ENCODE measurements at regions not wholly inside any gene's neighbourhood (a gene's known extent, or its start where the extent isn't known, plus 50 kb on each side); places are given as distances from the start of the nearest gene placed in this dataset.
"Not testable (repeated sequence)": the region's sequence is repeated elsewhere in the genome, so short reads cannot be mapped to it uniquely, and the experiment has no call there.

DNA sequence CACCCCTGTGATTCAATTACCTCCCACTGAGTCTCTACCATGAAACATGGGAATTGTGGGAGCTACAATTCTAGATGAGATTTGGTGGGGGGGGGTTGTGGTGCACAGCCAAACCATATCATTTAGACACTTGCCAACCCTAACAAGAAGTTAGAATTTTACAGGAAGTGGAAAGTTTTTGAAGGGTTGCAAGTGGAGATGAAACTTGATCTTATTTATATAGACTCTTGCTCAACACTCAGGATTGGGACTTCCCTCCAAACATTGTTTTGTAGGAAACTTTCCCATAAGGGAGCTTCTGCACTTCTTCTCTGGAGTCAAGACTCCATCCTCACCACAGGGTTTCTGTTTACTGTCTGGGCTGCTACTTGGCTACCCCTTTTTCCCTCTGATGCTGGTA is 266.7 kb upstream of the CDH11 start:
- no peak for DNase-seq (ENCODE audit: low read depth in 2 of 3, low spot score in 2 of 3)

DNA sequence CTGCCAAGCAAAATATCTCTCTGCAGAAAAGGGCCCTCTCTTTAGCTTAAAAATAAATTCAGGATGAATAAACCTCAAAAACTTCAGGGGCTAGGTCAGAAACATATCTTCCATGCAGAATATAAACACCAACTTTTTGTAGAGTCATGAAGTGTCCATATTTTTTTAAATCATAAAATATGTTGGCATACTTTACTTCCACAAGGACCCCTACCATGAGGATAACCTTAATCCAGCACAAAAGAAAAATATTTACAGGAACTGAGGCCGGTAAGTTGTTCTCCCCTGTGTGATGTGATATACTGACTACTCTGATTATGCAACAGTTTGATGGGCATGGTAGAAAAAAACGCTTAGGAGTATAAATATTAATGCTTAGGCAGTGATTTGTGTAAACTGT is 264.8 kb upstream of the CDH11 start:
- DNase-seq (ENCODE audit: low read depth in 2 of 3, low spot score in 2 of 3): no peak

- no peak for DNase-seq (ENCODE audit: low read depth in 2 of 3, low spot score in 2 of 3)
Observed at GRCh38 chr16:65384441-65384840, 262.6 kb upstream of the CDH11 start.

DNA sequence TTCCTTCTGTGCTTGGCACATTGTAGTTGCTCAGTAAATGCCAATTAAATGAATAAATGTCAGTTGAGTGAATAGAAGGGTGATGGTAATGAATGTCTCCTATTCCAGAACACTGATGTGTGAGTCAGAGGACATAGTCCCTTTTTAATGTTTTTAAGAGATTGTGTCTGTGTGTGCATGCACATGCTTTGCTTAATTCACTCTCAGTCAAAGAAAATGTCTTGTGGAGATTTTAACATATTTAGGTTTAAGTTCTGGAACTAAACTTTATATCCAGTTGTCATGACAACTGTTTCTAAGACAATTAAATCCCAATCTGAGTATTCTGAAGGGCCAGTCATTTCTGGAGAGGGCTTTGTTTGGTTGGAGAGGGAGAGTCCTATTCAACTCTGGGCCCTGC is 255.3 kb upstream of the CDH11 start:
- no peak for DNase-seq (ENCODE audit: low read depth in 2 of 3, low spot score in 2 of 3)

GRCh38 chr16:65376601-65377000 is 254.7 kb upstream of the CDH11 start:
- DNase-seq (ENCODE audit: low read depth in 2 of 3, low spot score in 2 of 3): no peak

- DNase-seq (ENCODE audit: low read depth in 2 of 3, low spot score in 2 of 3): no peak
Observed at GRCh38 chr16:65375651-65376050, 253.8 kb upstream of the CDH11 start.

- no peak for DNase-seq (ENCODE audit: low read depth in 2 of 3, low spot score in 2 of 3)
Observed at GRCh38 chr16:65373097-65373496, 251.2 kb upstream of the CDH11 start.

DNA sequence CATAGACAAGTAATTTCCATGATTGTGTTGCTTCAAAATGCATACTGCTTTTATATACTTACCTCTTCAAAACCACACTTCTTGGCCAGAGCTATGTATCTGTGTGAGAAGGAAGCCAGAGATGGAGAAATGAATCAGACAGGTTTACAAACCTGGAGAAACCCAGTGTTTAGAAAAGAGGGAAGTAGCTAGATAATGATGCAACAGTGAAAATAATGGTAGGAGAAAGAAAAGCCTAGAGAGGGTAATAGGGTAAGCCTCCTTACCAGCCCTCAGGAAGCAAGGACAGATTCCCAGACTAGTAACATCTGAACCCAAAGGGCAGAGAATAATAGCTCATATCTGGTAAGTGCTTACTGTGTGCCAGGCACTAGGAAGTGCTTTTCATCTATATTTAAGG is 250.3 kb upstream of the CDH11 start:
- DNase-seq (ENCODE audit: low read depth in 2 of 3, low spot score in 2 of 3): no peak

- no peak for DNase-seq (ENCODE audit: low read depth in 2 of 3, low spot score in 2 of 3)
Observed at GRCh38 chr16:65365732-65366715, 244.2 kb upstream of the CDH11 start.

- DNase-seq (ENCODE audit: low read depth in 2 of 3, low spot score in 2 of 3): not testable (repeated sequence)
Observed at GRCh38 chr16:65356721-65357120, 234.9 kb upstream of the CDH11 start.

DNA sequence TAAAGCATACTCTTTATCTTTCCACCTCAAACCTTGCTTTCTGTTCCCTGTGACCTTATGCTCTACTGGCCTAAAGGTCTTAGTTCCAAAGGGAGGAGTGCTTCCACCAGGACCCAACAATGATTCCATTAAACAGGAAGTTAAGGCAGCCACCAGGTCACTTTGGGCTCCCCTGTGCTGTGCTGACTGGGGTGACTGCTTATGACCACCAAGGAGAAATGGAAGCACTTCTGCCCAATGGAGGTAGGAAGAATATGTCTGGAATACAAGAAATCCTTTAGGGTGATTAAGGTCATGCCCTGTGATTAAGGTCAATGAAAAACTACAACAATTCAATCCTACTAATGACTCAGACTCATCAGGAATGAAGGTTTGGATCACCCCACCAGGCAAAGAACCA is 233.8 kb upstream of the CDH11 start:
- no peak for DNase-seq (ENCODE audit: low read depth in 2 of 3, low spot score in 2 of 3)

DNA sequence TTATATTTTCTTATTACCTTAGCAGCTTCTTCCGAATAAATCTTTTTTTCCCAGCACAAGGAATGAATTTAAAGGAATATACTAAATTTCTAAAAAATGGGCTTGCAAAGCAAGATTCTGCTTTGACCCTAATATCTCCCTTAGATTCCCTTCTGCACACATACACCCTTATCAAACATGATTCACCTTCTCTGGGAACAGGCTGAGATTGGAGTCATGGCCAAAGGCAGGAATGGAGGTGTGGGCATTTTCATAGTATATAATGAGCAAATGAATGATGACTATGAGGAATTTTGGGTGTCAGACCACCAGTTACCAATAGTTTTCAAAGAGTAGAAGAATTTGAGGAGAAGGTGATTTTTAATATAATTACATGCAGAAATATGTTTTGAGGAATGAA is 231.3 kb upstream of the CDH11 start:
- DNase-seq (ENCODE audit: low read depth in 2 of 3, low spot score in 2 of 3): no peak

DNA sequence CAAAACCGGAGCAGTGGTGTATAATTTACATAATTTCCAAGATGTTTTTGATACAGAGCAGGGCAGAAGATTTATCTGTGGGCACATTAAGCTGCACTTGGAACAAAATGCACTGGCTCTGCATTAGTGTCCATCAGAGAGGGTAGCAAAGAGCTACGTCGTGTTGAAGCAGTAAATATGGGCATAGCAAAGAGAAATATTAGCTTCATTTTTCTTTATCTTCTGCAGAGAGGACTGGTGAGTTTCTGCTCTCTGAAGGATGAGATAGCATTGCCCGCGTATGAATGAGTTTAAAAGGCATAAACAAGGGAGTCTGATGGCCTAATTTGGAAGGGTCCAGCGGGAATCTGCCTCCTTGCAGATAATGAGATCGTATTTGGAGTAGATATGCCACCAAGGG is 227.8 kb upstream of the CDH11 start:
- no peak for DNase-seq (ENCODE audit: low read depth in 2 of 3, low spot score in 2 of 3)

- no peak for DNase-seq (ENCODE audit: low read depth in 2 of 3, low spot score in 2 of 3)
Observed at GRCh38 chr16:65343556-65343955, 221.7 kb upstream of the CDH11 start.

GRCh38 chr16:65342231-65342866 is 220.5 kb upstream of the CDH11 start:
- DNase-seq (ENCODE audit: low read depth in 2 of 3, low spot score in 2 of 3): no peak

DNA sequence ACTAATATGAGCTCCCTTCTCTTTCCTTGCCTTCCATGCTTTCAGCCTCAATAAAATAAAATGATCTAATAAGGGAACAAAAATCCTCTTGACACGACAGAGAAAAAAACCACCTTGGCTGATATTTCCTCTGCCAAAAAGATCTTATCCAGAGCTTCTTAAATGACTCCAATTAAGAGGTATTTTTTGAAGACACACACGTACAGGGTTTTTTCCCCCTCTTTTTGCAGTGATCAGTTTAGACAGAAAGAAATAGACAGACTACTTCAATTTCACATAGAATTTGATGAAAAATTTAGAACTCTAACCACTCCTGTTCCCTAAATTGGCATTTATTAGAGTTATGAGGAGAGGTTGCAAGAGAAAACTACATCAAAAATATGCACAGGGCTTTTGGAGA is 217.2 kb upstream of the CDH11 start:
- no peak for DNase-seq (ENCODE audit: low read depth in 2 of 3, low spot score in 2 of 3)

DNA sequence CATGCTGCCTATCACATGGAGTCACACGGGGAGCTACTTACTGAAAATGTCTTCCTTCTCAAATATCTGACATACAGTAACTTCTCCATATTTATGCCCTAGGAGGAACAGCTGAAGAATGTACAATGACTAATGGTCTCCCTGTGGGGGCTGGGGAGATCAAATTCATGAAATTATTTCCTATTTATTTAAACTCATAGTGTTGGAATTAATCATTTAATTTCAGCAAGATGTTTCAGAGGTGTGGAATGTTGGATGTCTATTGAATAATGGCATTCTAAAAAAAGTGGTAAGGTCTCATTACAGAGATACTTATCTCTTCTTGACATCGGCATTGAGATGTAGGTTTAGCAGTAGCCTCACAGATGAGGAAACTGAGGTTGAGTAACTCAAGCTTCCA is 214.3 kb upstream of the CDH11 start:
- no peak for DNase-seq (ENCODE audit: low read depth in 2 of 3, low spot score in 2 of 3)

GRCh38 chr16:65334081-65334480 is 212.2 kb upstream of the CDH11 start:
- no peak for DNase-seq (ENCODE audit: low read depth in 2 of 3, low spot score in 2 of 3)

- DNase-seq (ENCODE audit: low read depth in 2 of 3, low spot score in 2 of 3): no peak
Observed at GRCh38 chr16:65333283-65333682, 211.4 kb upstream of the CDH11 start.

DNA sequence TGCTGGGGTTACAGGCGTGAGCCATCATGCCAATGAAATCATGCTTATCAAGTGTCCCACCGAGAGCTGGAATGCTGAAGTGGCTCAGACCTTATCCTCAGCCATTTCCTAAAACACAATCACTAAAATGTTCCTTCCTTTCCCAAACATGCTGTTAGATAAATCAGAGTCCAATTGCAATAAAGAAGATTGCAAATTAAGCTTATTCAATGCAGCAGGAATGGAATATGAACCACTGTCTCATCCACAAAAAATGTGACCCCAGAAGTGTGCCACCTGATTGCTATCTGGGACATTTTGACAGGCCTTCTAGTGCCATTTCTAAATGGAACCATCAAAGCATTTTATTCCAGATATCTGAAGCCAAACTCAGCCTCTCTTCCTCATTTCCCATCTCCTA is 205.5 kb upstream of the CDH11 start:
- DNase-seq (ENCODE audit: low read depth in 2 of 3, low spot score in 2 of 3): no peak

DNA sequence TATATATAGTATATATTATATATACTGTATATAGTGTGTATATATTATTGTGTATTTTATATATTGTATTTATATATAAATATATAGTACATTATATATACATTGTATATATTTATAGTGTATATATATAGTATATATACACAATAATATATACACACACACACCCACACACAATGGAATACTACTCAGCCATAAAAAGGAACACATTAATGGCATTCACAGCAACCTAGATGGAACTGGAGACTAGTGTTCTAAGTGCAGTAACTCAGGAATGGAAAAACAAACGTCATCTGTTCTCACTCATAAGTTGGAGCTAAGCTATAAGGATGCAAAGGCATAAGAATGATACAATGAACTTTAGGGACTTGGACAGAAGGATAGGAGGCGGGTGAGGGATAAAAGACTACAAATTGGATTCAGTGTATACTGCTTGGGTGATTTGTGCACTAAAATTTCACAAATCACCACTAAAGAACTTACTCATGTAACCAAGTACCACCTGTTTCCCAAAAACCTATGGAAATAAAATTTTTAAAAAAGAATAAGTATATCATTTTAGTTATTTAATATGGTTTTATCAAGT is 201.9 kb upstream of the CDH11 start:
- DNase-seq (ENCODE audit: low read depth in 2 of 3, low spot score in 2 of 3): peak in 1 of 3 donors; percentile 18

All from hematopoietic multipotent progenitor cell (in vitro differentiated cells).